Suppressor macrophage treated with lipopolysaccharide for 4 hours (primary cell): ENCODE measurements at regions not wholly inside any gene's neighbourhood (a gene's known extent, or its start where the extent isn't known, plus 50 kb on each side); places are given as distances from the start of the nearest gene placed in this dataset.
A peak's percentile ranks its signal among the peaks of the same experiment; 100 is the strongest.

Experiments
- DNase-seq: peaks from one replicate; pipeline ENCODE4 v3.0.0-alpha.2; 2020

DNA sequence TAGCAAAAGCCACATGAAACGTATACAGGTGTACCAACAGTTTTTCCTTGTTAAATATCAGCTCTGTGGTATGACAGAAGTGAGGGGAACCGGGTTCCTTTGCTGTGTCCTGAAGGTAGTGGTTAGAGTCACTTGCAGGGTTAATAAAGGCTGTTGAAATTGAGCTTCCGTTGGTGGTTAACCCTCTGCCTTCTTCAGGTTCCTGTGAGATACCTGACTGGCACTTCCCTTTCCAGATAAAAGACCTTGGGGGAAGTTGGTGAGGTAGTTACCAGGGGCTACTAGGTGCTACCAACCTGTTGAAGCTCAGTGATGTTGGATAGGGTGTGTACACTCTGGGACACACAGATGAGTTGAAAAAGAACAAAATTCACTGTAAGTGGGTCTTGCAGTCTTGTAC, 384.1 kb downstream of the GATA3 start:
- DNase-seq, result no peak

DNA sequence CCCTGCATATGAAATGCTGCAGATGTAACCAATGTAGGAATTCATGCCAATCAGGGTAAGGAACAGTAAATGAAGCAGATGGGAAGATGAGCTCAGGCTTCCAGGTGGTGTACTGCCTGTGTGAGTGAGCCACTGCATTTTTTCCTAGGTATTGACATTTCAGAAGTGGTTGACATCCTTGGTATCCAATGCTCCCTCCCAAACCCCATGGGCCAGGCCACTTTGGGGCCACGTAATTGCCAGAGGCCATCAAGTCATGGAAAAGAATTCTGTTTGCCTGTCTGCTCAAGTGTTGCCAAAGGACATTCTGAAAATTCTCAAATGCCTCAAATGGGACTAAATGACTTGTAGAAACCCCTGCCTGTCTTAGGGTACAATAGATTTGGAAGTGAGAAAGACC, 384.6 kb downstream of the GATA3 start:
- no peak for DNase-seq

DNA sequence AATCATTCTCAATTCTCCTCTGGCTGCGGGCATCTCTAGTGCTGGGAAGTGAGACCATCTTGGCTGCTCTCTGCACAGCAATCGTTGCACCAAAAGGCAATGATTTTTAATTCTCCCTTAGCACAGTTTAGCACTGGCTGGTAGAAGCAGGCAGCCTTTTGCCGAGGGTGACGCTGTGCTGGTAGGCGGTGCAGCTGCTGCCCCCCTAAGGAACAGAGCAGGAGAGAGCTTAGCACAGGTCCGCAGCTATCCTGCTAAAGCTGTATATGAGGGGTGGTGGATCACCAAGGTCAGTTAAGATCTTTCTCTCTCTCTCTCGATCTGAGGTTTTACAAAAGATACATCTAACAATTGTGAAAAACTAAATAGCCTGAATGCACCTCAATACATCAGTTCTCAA, 390.1 kb downstream of the GATA3 start:
- no peak for DNase-seq

DNA sequence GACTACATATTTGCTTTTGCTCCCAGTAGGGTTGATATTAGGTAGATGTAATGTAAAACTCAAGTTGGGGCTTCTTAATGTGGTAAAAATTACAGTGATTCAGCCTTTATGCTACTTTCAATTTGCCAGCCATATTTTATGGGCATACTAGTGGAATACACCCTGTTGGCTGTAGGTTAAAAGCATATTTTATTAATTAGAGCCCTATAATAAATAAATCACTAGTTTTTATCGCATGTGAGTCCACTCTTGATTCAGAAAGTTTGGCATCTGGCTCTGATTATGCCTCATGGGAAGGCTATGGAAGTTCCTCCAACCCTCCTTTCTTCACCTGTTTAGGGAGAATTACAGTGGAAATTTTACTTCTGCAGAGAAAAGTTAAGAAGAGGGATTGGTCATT, 390.9 kb downstream of the GATA3 start:
- no peak for DNase-seq

GRCh38 chr10:8449909-8450308, 395.4 kb downstream of the GATA3 start:
- DNase-seq, result no peak

DNA sequence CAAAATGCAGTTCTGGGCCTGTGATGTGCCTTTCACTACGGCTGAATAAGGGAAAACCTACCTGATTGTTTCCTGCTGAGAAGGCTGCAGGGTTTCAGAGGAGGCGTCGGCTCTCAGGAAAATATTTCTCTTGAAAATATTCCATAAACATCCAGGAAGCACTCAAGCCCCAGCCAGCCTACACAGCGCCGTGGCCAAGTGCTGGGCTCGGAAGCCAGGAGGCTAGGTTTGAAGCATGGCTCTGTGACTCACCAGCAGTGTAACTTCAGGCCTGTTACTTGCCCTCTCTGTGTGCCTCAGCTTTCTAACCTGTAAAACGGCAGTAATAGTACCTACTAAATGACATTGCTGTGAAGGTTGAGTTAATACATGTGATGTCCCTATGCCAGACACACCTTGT, 399.1 kb downstream of the GATA3 start:
- no peak for DNase-seq

- DNase-seq, result no peak
Observed at GRCh38 chr10:8454357-8454756, 399.9 kb downstream of the GATA3 start.

- DNase-seq, result no peak
Observed at GRCh38 chr10:8455181-8455580, 400.7 kb downstream of the GATA3 start.

- no peak for DNase-seq
Observed at GRCh38 chr10:8456386-8456785, 401.9 kb downstream of the GATA3 start.

- DNase-seq, result no peak
Observed at GRCh38 chr10:8460626-8461025, 406.1 kb downstream of the GATA3 start.

GRCh38 chr10:8462565-8462964, 408.1 kb downstream of the GATA3 start:
- no peak for DNase-seq

DNA sequence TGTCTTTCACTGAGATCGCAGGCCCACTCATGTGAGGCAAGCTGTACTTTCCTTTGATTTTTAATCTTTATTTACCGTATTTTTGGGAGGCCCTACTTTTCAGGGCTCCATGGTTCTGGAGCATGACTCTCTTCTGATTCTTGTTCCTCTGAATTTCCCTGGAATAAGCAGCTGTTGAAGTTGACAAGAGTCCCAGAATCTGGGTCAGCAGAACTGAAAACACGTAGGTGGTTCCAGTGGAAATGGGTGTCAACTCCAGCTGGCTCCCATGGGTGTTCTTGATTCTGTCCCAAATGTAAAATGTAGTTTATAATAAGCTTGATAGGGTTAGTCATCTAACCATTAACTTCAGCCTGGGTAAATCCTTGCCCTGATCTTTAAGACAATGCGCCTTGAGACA, 409.4 kb downstream of the GATA3 start:
- DNase-seq, result no peak

GRCh38 chr10:8468477-8468876, 414.0 kb downstream of the GATA3 start:
- no peak for DNase-seq

GRCh38 chr10:8473205-8473604, 418.7 kb downstream of the GATA3 start:
- no peak for DNase-seq

DNA sequence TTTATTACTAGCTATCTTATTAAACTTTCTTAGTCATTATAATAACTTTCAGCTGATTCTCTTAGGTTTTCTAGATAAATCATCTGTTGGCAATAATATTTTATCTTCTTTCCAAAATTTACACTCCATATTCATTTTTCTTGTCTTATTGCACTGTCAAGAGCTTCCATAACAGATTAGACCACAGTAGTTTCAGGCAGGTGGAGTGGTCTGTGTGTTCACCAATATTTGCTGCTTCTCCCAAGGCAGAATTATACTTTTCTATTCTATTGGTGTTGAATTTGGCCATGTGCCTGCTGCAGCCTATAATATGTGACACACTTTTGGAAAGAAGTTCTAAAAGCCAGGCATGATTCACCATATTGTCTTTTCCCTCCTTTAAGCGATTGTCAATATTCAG, 422.8 kb downstream of the GATA3 start:
- DNase-seq, result no peak

DNA sequence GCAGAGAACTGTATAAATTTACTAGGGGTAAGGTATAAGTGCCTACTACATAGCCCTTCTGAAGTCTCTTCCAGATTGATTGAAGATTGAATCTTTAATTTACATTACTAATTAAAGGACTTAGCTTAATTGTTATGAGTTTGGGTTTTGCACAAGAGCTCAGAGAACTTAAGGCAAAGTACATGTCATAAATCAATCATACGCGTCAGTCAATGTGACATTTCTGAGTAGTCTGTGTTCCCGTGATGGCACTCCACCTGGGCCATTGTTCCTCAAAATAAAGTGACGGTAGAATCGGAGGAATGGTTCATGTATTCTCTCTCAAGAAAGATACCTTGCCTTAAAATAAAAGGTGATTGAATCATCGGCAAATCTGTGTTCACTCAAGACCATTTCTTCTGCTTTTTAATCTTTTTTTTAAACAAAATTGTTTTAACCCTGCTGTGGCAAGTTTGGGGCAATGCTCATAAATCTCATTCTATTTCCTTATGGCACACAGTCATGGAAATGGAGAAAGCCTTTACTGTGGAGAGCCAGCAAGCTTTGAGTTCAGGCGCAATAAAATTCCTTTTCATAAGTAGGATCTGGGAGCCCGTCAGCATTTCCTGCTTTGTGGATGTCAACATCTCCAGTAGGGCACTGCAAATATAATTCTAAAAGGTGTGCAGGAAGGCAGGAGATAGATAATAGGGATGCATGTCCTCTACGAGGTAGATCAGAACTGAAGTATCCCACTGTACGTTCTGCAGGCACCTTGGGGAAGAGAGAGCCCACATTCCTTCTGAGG, 427.4 kb downstream of the GATA3 start:
- DNase-seq, result no peak

DNA sequence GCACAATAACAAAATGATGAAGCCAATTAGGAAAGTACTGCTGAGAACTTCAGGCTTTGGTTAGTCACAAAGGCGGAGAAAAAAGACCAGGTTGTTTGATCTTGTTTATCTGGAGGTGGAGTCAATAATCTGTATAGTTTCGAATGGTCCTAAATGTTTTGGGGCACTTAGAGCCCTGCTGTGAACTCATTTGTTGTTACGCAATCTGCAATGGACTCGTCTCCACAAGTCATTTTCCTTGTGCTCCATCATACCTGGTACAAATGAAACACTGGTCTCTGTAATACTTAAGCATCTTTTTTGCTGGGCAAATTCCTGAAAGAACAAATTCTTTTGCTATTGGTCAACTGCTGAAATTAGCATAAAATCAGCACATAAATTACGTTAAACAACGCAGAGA, 430.5 kb downstream of the GATA3 start:
- DNase-seq, result no peak

- no peak for DNase-seq
Observed at GRCh38 chr10:8487346-8487745, 432.9 kb downstream of the GATA3 start.

DNA sequence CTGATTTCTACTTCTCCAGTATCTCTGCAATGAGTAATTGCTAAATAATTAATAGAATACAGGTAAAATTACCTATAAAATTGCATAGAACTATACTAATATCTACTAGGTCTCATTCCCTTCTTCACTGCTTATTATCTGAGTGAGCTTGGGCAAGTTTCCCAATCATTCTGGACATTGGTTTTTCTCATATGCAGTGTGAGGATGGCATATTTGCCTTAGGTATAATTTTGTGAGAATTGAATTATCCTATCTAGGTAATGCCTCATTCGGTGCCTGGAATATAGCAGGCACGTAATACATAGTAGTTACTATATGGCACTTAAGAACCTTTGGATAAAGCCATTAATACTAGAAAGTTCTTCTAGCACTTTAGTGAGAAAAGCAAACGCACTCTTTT, 434.7 kb downstream of the GATA3 start:
- DNase-seq, result no peak

GRCh38 chr10:8489823-8490222, 435.3 kb downstream of the GATA3 start:
- DNase-seq, result no peak

DNA sequence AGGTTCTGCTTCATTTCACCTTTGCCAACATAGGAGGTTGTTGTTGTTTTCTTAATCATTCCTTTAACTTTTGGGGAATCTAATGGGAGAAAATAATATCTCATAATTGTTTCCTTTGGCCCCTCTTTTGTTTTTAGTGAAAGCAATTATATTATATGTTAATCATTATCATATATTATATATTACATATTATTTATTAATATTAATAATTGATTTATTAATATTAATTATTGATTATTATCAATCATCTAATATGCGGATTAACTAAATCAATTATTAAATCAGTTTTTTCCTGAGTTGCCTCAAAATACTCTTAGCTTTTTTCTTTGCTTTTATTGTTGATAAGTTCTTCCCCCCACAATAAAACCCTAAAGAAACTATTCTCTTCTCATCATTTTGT, 443.8 kb downstream of the GATA3 start:
- no peak for DNase-seq

GRCh38 chr10:8498881-8499280, 444.4 kb downstream of the GATA3 start:
- DNase-seq, result peak; percentile 6

DNA sequence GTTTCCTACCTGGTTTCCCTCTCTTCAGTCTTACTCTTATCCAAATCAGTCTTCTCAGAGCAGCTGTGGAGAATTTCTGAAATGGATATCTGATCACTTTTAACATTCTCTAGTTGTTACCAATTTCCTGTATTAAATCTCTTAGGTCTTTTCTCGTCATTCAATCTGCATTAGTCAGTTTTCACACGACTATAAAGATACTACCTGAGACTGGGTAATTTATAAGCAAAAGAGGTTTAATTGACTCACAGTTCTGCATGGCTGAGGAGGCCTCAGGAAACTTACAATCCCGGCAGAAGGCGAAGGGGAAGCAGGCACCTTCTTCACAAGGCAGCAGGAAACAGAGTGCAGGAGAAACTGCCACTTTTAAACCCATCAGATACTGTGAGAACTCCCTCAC, 444.8 kb downstream of the GATA3 start:
- DNase-seq, result no peak

GRCh38 chr10:8499752-8500390, 445.4 kb downstream of the GATA3 start:
- no peak for DNase-seq

DNA sequence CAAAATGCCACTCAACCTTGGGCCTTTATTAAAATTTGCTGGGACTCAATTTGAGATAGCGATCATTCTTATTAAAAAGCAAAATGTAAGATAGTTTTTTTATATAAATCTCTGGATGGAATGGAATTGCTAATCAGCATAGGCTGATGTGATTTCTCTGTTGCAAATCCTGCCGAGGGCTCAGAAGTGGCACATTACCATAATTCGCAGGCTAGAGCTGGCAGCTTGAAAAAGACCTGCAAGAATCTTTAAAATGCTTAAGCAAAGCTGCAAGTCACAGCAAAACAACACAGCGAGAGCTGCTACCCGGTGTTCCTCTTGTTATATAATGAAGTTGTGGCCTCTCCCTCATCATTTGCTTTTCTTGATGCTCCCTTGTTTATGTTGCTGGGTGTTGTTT, 448.1 kb downstream of the GATA3 start:
- no peak for DNase-seq
